ENCODE measurements at regions not wholly inside any gene's neighbourhood (a gene's known extent, or its start where the extent isn't known, plus 50 kb on each side); places are given as distances from the start of the nearest gene placed in this dataset.

GRCh38 chr4:179225594-179225993, 1783.4 kb upstream of the AGA start:
- H3K36me3 ChIP-seq (ENCODE audit: insufficient read depth, low read length) = no peaks in the 10 kb centered on the region

GRCh38 chr4:179248821-179249220, 1806.6 kb upstream of the AGA start:
- no peaks in the 10 kb centered on the region for H3K9me3 ChIP-seq (replicated peaks; ENCODE audit: low read length)
- no peak overlapping the region for H3K9ac ChIP-seq (ENCODE audit: low read depth, low read length)
- H3K4me3 ChIP-seq (ENCODE audit: low read length) = no peak overlapping the region
- no peaks in the 10 kb centered on the region for H3K4me1 ChIP-seq (ENCODE audit: control insufficient read depth, insufficient read depth, low read length)
- no peaks in the 10 kb centered on the region for H3K36me3 ChIP-seq (ENCODE audit: insufficient read depth, low read length)
- H3K27me3 ChIP-seq (ENCODE audit: control insufficient read depth, insufficient read depth, low read length) = no peaks in the 10 kb centered on the region
- H3K4me2 ChIP-seq (ENCODE audit: low read length) = no peak overlapping the region

More at GRCh38 chr4:179225594-179225993, 1783.4 kb upstream of the AGA start:
- no peak overlapping the region for H3K4me2 ChIP-seq (ENCODE audit: low read length)
- no peak overlapping the region for H3K4me3 ChIP-seq (ENCODE audit: low read length)
- H3K9ac ChIP-seq (ENCODE audit: low read depth, low read length) = no peak overlapping the region
- no peaks in the 10 kb centered on the region for H3K27me3 ChIP-seq (ENCODE audit: control insufficient read depth, insufficient read depth, low read length)
- no peaks in the 10 kb centered on the region for H3K4me1 ChIP-seq (ENCODE audit: control insufficient read depth, insufficient read depth, low read length)
- H3K9me3 ChIP-seq (replicated peaks; ENCODE audit: low read length) = peaks cover 5% of the 10 kb centered on the region

- H3K4me3 ChIP-seq (ENCODE audit: low read length) = no peak overlapping the region
- no peaks in the 10 kb centered on the region for H3K36me3 ChIP-seq (ENCODE audit: insufficient read depth, low read length)
- H3K4me1 ChIP-seq (ENCODE audit: control insufficient read depth, insufficient read depth, low read length) = no peaks in the 10 kb centered on the region
Measured at GRCh38 chr4:179268791-179269190, 1826.6 kb upstream of the AGA start.

GRCh38 chr4:179272282-179272681, 1830.0 kb upstream of the AGA start:
- Histone ChIP-seq H3K27me3 (ENCODE audit: control insufficient read depth, insufficient read depth, low read length) (no peaks in the 10 kb centered on the region), H3K9me3 (replicated peaks; ENCODE audit: low read length) (no peaks in the 10 kb centered on the region), H3K4me3 (ENCODE audit: low read length) (no peak overlapping the region), H3K4me1 (ENCODE audit: control insufficient read depth, insufficient read depth, low read length) (no peaks in the 10 kb centered on the region), H3K36me3 (ENCODE audit: insufficient read depth, low read length) (no peaks in the 10 kb centered on the region), H3K4me2 (ENCODE audit: low read length) (no peak overlapping the region), H3K9ac (ENCODE audit: low read depth, low read length) (no peak overlapping the region)

More at GRCh38 chr4:179268791-179269190, 1826.6 kb upstream of the AGA start:
- Histone ChIP-seq H3K4me2 (ENCODE audit: low read length) (no peak overlapping the region), H3K27me3 (ENCODE audit: control insufficient read depth, insufficient read depth, low read length) (no peaks in the 10 kb centered on the region), H3K9ac (ENCODE audit: low read depth, low read length) (no peak overlapping the region), H3K9me3 (replicated peaks; ENCODE audit: low read length) (no peaks in the 10 kb centered on the region)

- no peak overlapping the region for H3K4me3 ChIP-seq (ENCODE audit: low read length)
- no peak overlapping the region for H3K4me2 ChIP-seq (ENCODE audit: low read length)
- H3K36me3 ChIP-seq (ENCODE audit: insufficient read depth, low read length) = no peaks in the 10 kb centered on the region
- no peak overlapping the region for H3K9ac ChIP-seq (ENCODE audit: low read depth, low read length)
- H3K9me3 ChIP-seq (replicated peaks; ENCODE audit: low read length) = no peaks in the 10 kb centered on the region
- H3K4me1 ChIP-seq (ENCODE audit: control insufficient read depth, insufficient read depth, low read length) = no peaks in the 10 kb centered on the region
- H3K27me3 ChIP-seq (ENCODE audit: control insufficient read depth, insufficient read depth, low read length) = no peaks in the 10 kb centered on the region
Measured at GRCh38 chr4:179278647-179279046, 1836.4 kb upstream of the AGA start.

GRCh38 chr4:179285696-179286095, 1843.5 kb upstream of the AGA start:
- peaks cover 4% of the 10 kb centered on the region for H3K9me3 ChIP-seq (replicated peaks; ENCODE audit: low read length)
- no peaks in the 10 kb centered on the region for H3K27me3 ChIP-seq (ENCODE audit: control insufficient read depth, insufficient read depth, low read length)
- no peaks in the 10 kb centered on the region for H3K4me1 ChIP-seq (ENCODE audit: control insufficient read depth, insufficient read depth, low read length)
- no peak overlapping the region for H3K4me3 ChIP-seq (ENCODE audit: low read length)
- no peak overlapping the region for H3K9ac ChIP-seq (ENCODE audit: low read depth, low read length)
- H3K36me3 ChIP-seq (ENCODE audit: insufficient read depth, low read length) = no peaks in the 10 kb centered on the region
- H3K4me2 ChIP-seq (ENCODE audit: low read length) = no peak overlapping the region

- Histone ChIP-seq H3K4me1 (ENCODE audit: control insufficient read depth, insufficient read depth, low read length) (no peaks in the 10 kb centered on the region), H3K4me3 (ENCODE audit: low read length) (no peak overlapping the region), H3K9me3 (replicated peaks; ENCODE audit: low read length) (peaks cover 4% of the 10 kb centered on the region), H3K9ac (ENCODE audit: low read depth, low read length) (no peak overlapping the region), H3K4me2 (ENCODE audit: low read length) (no peak overlapping the region), H3K36me3 (ENCODE audit: insufficient read depth, low read length) (no peaks in the 10 kb centered on the region), H3K27me3 (ENCODE audit: control insufficient read depth, insufficient read depth, low read length) (no peaks in the 10 kb centered on the region)
Measured at GRCh38 chr4:179291657-179292056, 1849.4 kb upstream of the AGA start.

GRCh38 chr4:179292468-179292867, 1850.2 kb upstream of the AGA start:
- H3K27me3 ChIP-seq (ENCODE audit: control insufficient read depth, insufficient read depth, low read length) = no peaks in the 10 kb centered on the region
- no peak overlapping the region for H3K4me2 ChIP-seq (ENCODE audit: low read length)
- H3K36me3 ChIP-seq (ENCODE audit: insufficient read depth, low read length) = no peaks in the 10 kb centered on the region
- H3K9me3 ChIP-seq (replicated peaks; ENCODE audit: low read length) = peaks cover 4% of the 10 kb centered on the region
- H3K9ac ChIP-seq (ENCODE audit: low read depth, low read length) = no peak overlapping the region
- no peak overlapping the region for H3K4me3 ChIP-seq (ENCODE audit: low read length)
- no peaks in the 10 kb centered on the region for H3K4me1 ChIP-seq (ENCODE audit: control insufficient read depth, insufficient read depth, low read length)

- no peak overlapping the region for H3K4me3 ChIP-seq (ENCODE audit: low read length)
- no peak overlapping the region for H3K4me2 ChIP-seq (ENCODE audit: low read length)
- no peaks in the 10 kb centered on the region for H3K4me1 ChIP-seq (ENCODE audit: control insufficient read depth, insufficient read depth, low read length)
- no peaks in the 10 kb centered on the region for H3K27me3 ChIP-seq (ENCODE audit: control insufficient read depth, insufficient read depth, low read length)
- H3K36me3 ChIP-seq (ENCODE audit: insufficient read depth, low read length) = no peaks in the 10 kb centered on the region
- no peaks in the 10 kb centered on the region for H3K9me3 ChIP-seq (replicated peaks; ENCODE audit: low read length)
- no peak overlapping the region for H3K9ac ChIP-seq (ENCODE audit: low read depth, low read length)
Measured at GRCh38 chr4:179307297-179308136, 1865.3 kb upstream of the AGA start.

GRCh38 chr4:179313823-179314222, 1871.6 kb upstream of the AGA start:
- H3K9ac ChIP-seq (ENCODE audit: low read depth, low read length) = no peak overlapping the region
- no peaks in the 10 kb centered on the region for H3K27me3 ChIP-seq (ENCODE audit: control insufficient read depth, insufficient read depth, low read length)
- H3K4me1 ChIP-seq (ENCODE audit: control insufficient read depth, insufficient read depth, low read length) = no peaks in the 10 kb centered on the region
- no peaks in the 10 kb centered on the region for H3K9me3 ChIP-seq (replicated peaks; ENCODE audit: low read length)
- no peaks in the 10 kb centered on the region for H3K36me3 ChIP-seq (ENCODE audit: insufficient read depth, low read length)
- no peak overlapping the region for H3K4me2 ChIP-seq (ENCODE audit: low read length)
- no peak overlapping the region for H3K4me3 ChIP-seq (ENCODE audit: low read length)

- no peak overlapping the region for H3K4me3 ChIP-seq (ENCODE audit: low read length)
- H3K4me2 ChIP-seq (ENCODE audit: low read length) = no peak overlapping the region
- H3K4me1 ChIP-seq (ENCODE audit: control insufficient read depth, insufficient read depth, low read length) = no peaks in the 10 kb centered on the region
- no peaks in the 10 kb centered on the region for H3K27me3 ChIP-seq (ENCODE audit: control insufficient read depth, insufficient read depth, low read length)
- H3K9ac ChIP-seq (ENCODE audit: low read depth, low read length) = no peak overlapping the region
- H3K9me3 ChIP-seq (replicated peaks; ENCODE audit: low read length) = peaks cover 5% of the 10 kb centered on the region
- no peaks in the 10 kb centered on the region for H3K36me3 ChIP-seq (ENCODE audit: insufficient read depth, low read length)
Measured at GRCh38 chr4:179325181-179325580, 1882.9 kb upstream of the AGA start.

GRCh38 chr4:179328627-179329026, 1886.4 kb upstream of the AGA start:
- H3K27me3 ChIP-seq (ENCODE audit: control insufficient read depth, insufficient read depth, low read length) = no peaks in the 10 kb centered on the region
- no peak overlapping the region for H3K4me3 ChIP-seq (ENCODE audit: low read length)
- H3K9me3 ChIP-seq (replicated peaks; ENCODE audit: low read length) = peaks cover 5% of the 10 kb centered on the region
- H3K9ac ChIP-seq (ENCODE audit: low read depth, low read length) = no peak overlapping the region
- H3K4me1 ChIP-seq (ENCODE audit: control insufficient read depth, insufficient read depth, low read length) = no peaks in the 10 kb centered on the region
- H3K36me3 ChIP-seq (ENCODE audit: insufficient read depth, low read length) = no peaks in the 10 kb centered on the region
- no peak overlapping the region for H3K4me2 ChIP-seq (ENCODE audit: low read length)
